ENCODE measurements at regions not wholly inside any gene's neighbourhood (a gene's known extent, or its start where the extent isn't known, plus 50 kb on each side); places are given as distances from the start of the nearest gene placed in this dataset.

GRCh38 chr20:24823176-24823784 lies 125.8 kb upstream of the CST7 start:
- no peaks in the 10 kb centered on the region for H3K9me3 ChIP-seq (ENCODE audit: control insufficient read depth, insufficient read depth, low read length)
- H3F3A ChIP-seq (ENCODE audit: control insufficient read depth, insufficient read depth) = no peaks in the 10 kb centered on the region
- H3K27me3 ChIP-seq (ENCODE audit: control insufficient read depth, low read length) = no peaks in the 10 kb centered on the region
- H3K4me2 ChIP-seq (ENCODE audit: low read length) = no peak overlapping the region
- H3K4me1 ChIP-seq (ENCODE audit: control insufficient read depth, low read length) = no peaks in the 10 kb centered on the region
- no peak for TF ChIP-seq EZH2phosphoT487 (IDR thresholded peaks at IDR 0.05; ENCODE audit: borderline replicate concordance, low read length)
- no peak for TF ChIP-seq CTCF (IDR thresholded peaks at IDR 0.05; ENCODE audit: low read depth, low read length, poor library complexity, severe bottlenecking)
- no peaks in the 10 kb centered on the region for H3K9me2 ChIP-seq (replicated peaks; ENCODE audit: control insufficient read depth, low read length)
- H3K36me3 ChIP-seq (ENCODE audit: control insufficient read depth, low read length) = no peaks in the 10 kb centered on the region
- H4K20me1 ChIP-seq (ENCODE audit: control insufficient read depth, insufficient read depth, low read depth, low read length) = no peaks in the 10 kb centered on the region
- H3K27ac ChIP-seq (ENCODE audit: low read depth, low read length) = no peak overlapping the region
- no peak overlapping the region for H3K4me3 ChIP-seq (ENCODE audit: low read length)
- H3K79me2 ChIP-seq (ENCODE audit: control insufficient read depth, low read length) = no peaks in the 10 kb centered on the region

- Histone ChIP-seq H3K9me2 (replicated peaks; ENCODE audit: control insufficient read depth, low read length) (no peaks in the 10 kb centered on the region), H3K9me3 (ENCODE audit: control insufficient read depth, insufficient read depth, low read length) (no peaks in the 10 kb centered on the region), H3F3A (ENCODE audit: control insufficient read depth, insufficient read depth) (no peaks in the 10 kb centered on the region), H3K27me3 (ENCODE audit: control insufficient read depth, low read length) (no peaks in the 10 kb centered on the region), H4K20me1 (ENCODE audit: control insufficient read depth, insufficient read depth, low read depth, low read length) (no peaks in the 10 kb centered on the region), H3K36me3 (ENCODE audit: control insufficient read depth, low read length) (no peaks in the 10 kb centered on the region), H3K4me3 (ENCODE audit: low read length) (no peak overlapping the region), H3K4me2 (ENCODE audit: low read length) (no peak overlapping the region), H3K79me2 (ENCODE audit: control insufficient read depth, low read length) (no peaks in the 10 kb centered on the region), H3K4me1 (ENCODE audit: control insufficient read depth, low read length) (no peaks in the 10 kb centered on the region), H3K27ac (ENCODE audit: low read depth, low read length) (no peak overlapping the region)
- TF ChIP-seq EZH2phosphoT487 (IDR thresholded peaks at IDR 0.05; ENCODE audit: borderline replicate concordance, low read length) = no peak
- no peak for TF ChIP-seq CTCF (IDR thresholded peaks at IDR 0.05; ENCODE audit: low read depth, low read length, poor library complexity, severe bottlenecking)
Observed at GRCh38 chr20:24823989-24824693, 124.9 kb upstream of the CST7 start.

GRCh38 chr20:24825591-24825990 lies 123.5 kb upstream of the CST7 start:
- no peaks in the 10 kb centered on the region for H3K4me1 ChIP-seq (ENCODE audit: control insufficient read depth, low read length)
- no peaks in the 10 kb centered on the region for H3K27me3 ChIP-seq (ENCODE audit: control insufficient read depth, low read length)
- no peaks in the 10 kb centered on the region for H3K9me2 ChIP-seq (replicated peaks; ENCODE audit: control insufficient read depth, low read length)
- no peaks in the 10 kb centered on the region for H4K20me1 ChIP-seq (ENCODE audit: control insufficient read depth, insufficient read depth, low read depth, low read length)
- H3K9me3 ChIP-seq (ENCODE audit: control insufficient read depth, insufficient read depth, low read length) = no peaks in the 10 kb centered on the region
- TF ChIP-seq CTCF (IDR thresholded peaks at IDR 0.05; ENCODE audit: low read depth, low read length, poor library complexity, severe bottlenecking) (no peak), EZH2phosphoT487 (IDR thresholded peaks at IDR 0.05; ENCODE audit: borderline replicate concordance, low read length) (no peak)
- no peaks in the 10 kb centered on the region for H3K36me3 ChIP-seq (ENCODE audit: control insufficient read depth, low read length)
- no peak overlapping the region for H3K4me3 ChIP-seq (ENCODE audit: low read length)
- no peak overlapping the region for H3K27ac ChIP-seq (ENCODE audit: low read depth, low read length)
- H3K79me2 ChIP-seq (ENCODE audit: control insufficient read depth, low read length) = no peaks in the 10 kb centered on the region
- no peaks in the 10 kb centered on the region for H3F3A ChIP-seq (ENCODE audit: control insufficient read depth, insufficient read depth)
- no peak overlapping the region for H3K4me2 ChIP-seq (ENCODE audit: low read length)

Data from DOHH2 (cell line).